Ascending aorta (tissue), 2 donors: ENCODE measurements at regions not wholly inside any gene's neighbourhood (a gene's known extent, or its start where the extent isn't known, plus 50 kb on each side); places are given as distances from the start of the nearest gene placed in this dataset.

Experiments used
- DNase-seq, 2 donors: peaks; one replicate each; pipeline ENCODE4 v3.0.0-alpha.2; 2019; ENCODE audit warnings: low spot score in 2 of 2
- H3K27ac ChIP-seq, 2 donors: fragments of 200-600 bp; sonication (generic); one replicate each; pipeline ENCODE4 v1.5.1; 2016 to 2017; ENCODE audit warnings: mild to moderate bottlenecking in 1 of 2
- H3K27me3 ChIP-seq: fragments of 200-600 bp; sonication (generic); one replicate; pipeline ENCODE4 v1.5.1; 2017
- H3K36me3 ChIP-seq, 2 donors: fragments of 200-600 bp; sonication (generic); one replicate each; pipeline ENCODE4 v1.5.1; 2016
- H3K4me1 ChIP-seq, 2 donors: fragments of 200-600 bp; sonication (generic); one replicate each; pipeline ENCODE4 v1.5.1; 2016 to 2017; ENCODE audit warnings: mild to moderate bottlenecking in 1 of 2
- H3K4me3 ChIP-seq, 2 donors: fragments of 200-600 bp; sonication (generic); one replicate each; pipeline ENCODE4 v1.5.1; 2016 to 2017; ENCODE audit warnings: mild to moderate bottlenecking in 1 of 2
- H3K9me3 ChIP-seq, 2 donors: fragments of 200-600 bp; sonication (generic); one replicate each; pipeline ENCODE4 v1.5.1; 2016
- intact Hi-C: fragments of 100-400 bp; cut with DNase I; formaldehyde crosslinking; loops from one replicate; pipeline ENCODE4 v1.15.1; 2023
- TF ChIP-seq, protein P1 (sequence below), 3 experiments: fragments of 200-600 bp in 2 of 3; fragments of 450-650 bp in 1 of 3; sonication (generic) in 2 of 3; IDR thresholded peaks; one replicate each; pipeline ENCODE4 v1.5.1; 2016 to 2019; ENCODE audit warnings: antibody characterized with exemption in 3 of 3, mild to moderate bottlenecking in 1 of 3, moderate library complexity in 1 of 3

GRCh38 chr20:24052599-24053275, 64.2 kb upstream of the GGTLC1 start:
- no peak overlapping the region for H3K4me3 ChIP-seq
- TF ChIP-seq, protein P1, sequence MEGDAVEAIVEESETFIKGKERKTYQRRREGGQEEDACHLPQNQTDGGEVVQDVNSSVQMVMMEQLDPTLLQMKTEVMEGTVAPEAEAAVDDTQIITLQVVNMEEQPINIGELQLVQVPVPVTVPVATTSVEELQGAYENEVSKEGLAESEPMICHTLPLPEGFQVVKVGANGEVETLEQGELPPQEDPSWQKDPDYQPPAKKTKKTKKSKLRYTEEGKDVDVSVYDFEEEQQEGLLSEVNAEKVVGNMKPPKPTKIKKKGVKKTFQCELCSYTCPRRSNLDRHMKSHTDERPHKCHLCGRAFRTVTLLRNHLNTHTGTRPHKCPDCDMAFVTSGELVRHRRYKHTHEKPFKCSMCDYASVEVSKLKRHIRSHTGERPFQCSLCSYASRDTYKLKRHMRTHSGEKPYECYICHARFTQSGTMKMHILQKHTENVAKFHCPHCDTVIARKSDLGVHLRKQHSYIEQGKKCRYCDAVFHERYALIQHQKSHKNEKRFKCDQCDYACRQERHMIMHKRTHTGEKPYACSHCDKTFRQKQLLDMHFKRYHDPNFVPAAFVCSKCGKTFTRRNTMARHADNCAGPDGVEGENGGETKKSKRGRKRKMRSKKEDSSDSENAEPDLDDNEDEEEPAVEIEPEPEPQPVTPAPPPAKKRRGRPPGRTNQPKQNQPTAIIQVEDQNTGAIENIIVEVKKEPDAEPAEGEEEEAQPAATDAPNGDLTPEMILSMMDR (IDR thresholded peaks at IDR 0.05), result no peak
- no peaks in the 10 kb centered on the region for H3K4me1 ChIP-seq
- no peak for DNase-seq
- H3K36me3 ChIP-seq, result no peaks in the 10 kb centered on the region
- H3K27ac ChIP-seq, result no peak overlapping the region
- intact Hi-C loops, result no loop called here
- H3K27me3 ChIP-seq, result no peaks in the 10 kb centered on the region
- H3K9me3 ChIP-seq, result no peaks in the 10 kb centered on the region

GRCh38 chr20:24051160-24051559, 62.6 kb upstream of the GGTLC1 start:
- intact Hi-C loops, result no loop called here
- no peak overlapping the region for H3K4me3 ChIP-seq
- TF ChIP-seq, protein P1 (IDR thresholded peaks at IDR 0.05), result no peak
- no peaks in the 10 kb centered on the region for H3K27me3 ChIP-seq
- no peaks in the 10 kb centered on the region for H3K36me3 ChIP-seq
- no peaks in the 10 kb centered on the region for H3K9me3 ChIP-seq
- no peaks in the 10 kb centered on the region for H3K4me1 ChIP-seq
- no peak for DNase-seq
- no peak overlapping the region for H3K27ac ChIP-seq

DNA sequence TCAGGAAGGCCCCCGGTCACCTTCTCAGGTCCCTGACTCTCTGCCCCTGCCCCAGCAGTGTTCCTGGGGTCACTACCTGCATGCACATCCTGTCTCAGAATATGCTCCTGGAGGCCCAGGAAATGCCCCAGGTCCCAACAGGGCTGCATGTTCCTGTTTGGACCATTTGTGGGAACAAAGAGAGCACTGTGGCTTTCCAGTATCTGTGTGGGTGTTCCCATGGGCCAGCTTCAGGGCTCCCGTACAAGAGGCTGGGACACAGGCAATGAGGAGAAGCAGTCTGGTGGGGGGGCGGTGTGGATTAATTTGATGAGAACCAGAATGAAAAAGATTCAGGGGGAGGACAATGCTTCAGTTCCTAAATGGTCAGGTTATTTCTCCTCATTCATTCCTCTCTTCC, 61.5 kb upstream of the GGTLC1 start:
- Histone ChIP-seq H3K36me3 (no peaks in the 10 kb centered on the region), H3K4me3 (no peak overlapping the region), H3K27me3 (no peaks in the 10 kb centered on the region), H3K4me1 (no peaks in the 10 kb centered on the region), H3K9me3 (no peaks in the 10 kb centered on the region), H3K27ac (no peak overlapping the region)
- TF ChIP-seq, protein P1 (IDR thresholded peaks at IDR 0.05), result no peak
- intact Hi-C loops, result no loop called here
- no peak for DNase-seq

DNA sequence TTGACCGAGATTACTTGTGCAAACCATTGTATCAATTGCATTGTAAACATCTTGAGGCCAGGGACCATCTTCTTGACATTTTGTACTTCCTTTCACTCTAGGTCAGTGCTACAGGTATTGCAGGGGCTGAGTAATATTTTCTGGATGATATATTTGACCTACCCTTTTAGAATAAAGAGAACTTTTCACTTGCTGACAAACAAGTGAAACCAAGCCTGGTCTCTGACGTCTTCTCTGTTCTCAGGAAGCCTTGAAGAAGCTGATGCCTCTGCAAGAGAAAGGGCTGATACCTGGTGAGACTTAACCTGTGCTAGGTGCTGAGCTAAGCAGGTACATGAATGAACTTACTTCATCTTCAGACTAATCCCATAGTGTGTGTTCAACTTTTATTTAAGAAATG, 60.5 kb upstream of the GGTLC1 start:
- intact Hi-C loops, result no loop called here
- Histone ChIP-seq H3K9me3 (no peaks in the 10 kb centered on the region), H3K4me3 (no peak overlapping the region), H3K27ac (no peak overlapping the region), H3K4me1 (no peaks in the 10 kb centered on the region), H3K36me3 (no peaks in the 10 kb centered on the region), H3K27me3 (no peaks in the 10 kb centered on the region)
- TF ChIP-seq, protein P1 (IDR thresholded peaks at IDR 0.05), result no peak
- no peak for DNase-seq

GRCh38 chr20:24048024-24048611, 59.5 kb upstream of the GGTLC1 start:
- H3K27me3 ChIP-seq, result no peaks in the 10 kb centered on the region
- H3K4me3 ChIP-seq, result no peak overlapping the region
- TF ChIP-seq, protein P1 (IDR thresholded peaks at IDR 0.05), result no peak
- H3K9me3 ChIP-seq, result no peaks in the 10 kb centered on the region
- H3K27ac ChIP-seq, result no peak overlapping the region
- H3K4me1 ChIP-seq, result no peaks in the 10 kb centered on the region
- intact Hi-C loops, result no loop called here
- DNase-seq, result no peak
- H3K36me3 ChIP-seq, result no peaks in the 10 kb centered on the region
